Adrenal gland (tissue), 5 donors: ENCODE measurements at regions not wholly inside any gene's neighbourhood (a gene's known extent, or its start where the extent isn't known, plus 50 kb on each side); places are given as distances from the start of the nearest gene placed in this dataset.

Experiments used
- CTCF ChIP-seq, 6 experiments: fragments of 450-650 bp in 4 of 6; fragments of 200-600 bp in 2 of 6; sonication (generic) in 1 of 6; IDR thresholded peaks; 1 replicate in 5 of 6; 2 replicates in 1 of 6; pipeline versions ENCODE4 v1.5.1 to v1.8.0; 2016 to 2021; ENCODE audit warnings: antibody characterized with exemption in 6 of 6, mild to moderate bottlenecking in 2 of 6, moderate library complexity in 1 of 6
- POLR2A ChIP-seq, 2 donors: fragments of 450-650 bp; IDR thresholded peaks; one replicate each; pipeline ENCODE4 v1.6.1; 2017; ENCODE audit warnings: antibody characterized with exemption in 2 of 2, mild to moderate bottlenecking in 2 of 2, moderate library complexity in 1 of 2
- donor health status: DM: no; HTN: no; CAD: no.

- no peak for TF ChIP-seq CTCF (IDR thresholded peaks at IDR 0.05)
- no peak for TF ChIP-seq POLR2A (IDR thresholded peaks at IDR 0.05)
Observed at GRCh38 chr6:870096-870495, 177.2 kb upstream of the EXOC2 start.
